Endodermal cell (in vitro differentiated cells): ENCODE measurements at regions not wholly inside any gene's neighbourhood (a gene's known extent, or its start where the extent isn't known, plus 50 kb on each side); places are given as distances from the start of the nearest gene placed in this dataset.

Experiments used
- DNase-seq: peaks from one replicate; pipeline ENCODE4 v3.0.0-alpha.2; 2017
- H3K27ac ChIP-seq: 2 replicates; pipeline ENCODE4 v1.5.1; 2013; ENCODE audit warnings: mild to moderate bottlenecking, low read depth, low read length, moderate library complexity
- H3K27me3 ChIP-seq: 2 replicates; pipeline ENCODE4 v1.6.1; 2013; ENCODE audit warnings: mild to moderate bottlenecking, low read length, moderate library complexity; ENCODE audit not compliant: insufficient read depth, control insufficient read depth, poor library complexity, severe bottlenecking
- H3K36me3 ChIP-seq: 2 replicates; pipeline ENCODE4 v1.7.0; 2013; ENCODE audit warnings: mild to moderate bottlenecking, low read length, moderate library complexity; ENCODE audit not compliant: control insufficient read depth, insufficient read depth
- H3K4me1 ChIP-seq: one replicate; pipeline ENCODE4 v1.7.0; 2013; ENCODE audit warnings: low read length; ENCODE audit not compliant: control insufficient read depth, insufficient read depth
- H3K4me3 ChIP-seq: 2 replicates; pipeline ENCODE4 v1.5.1; 2013; ENCODE audit warnings: mild to moderate bottlenecking, low read length, moderate library complexity
- H3K9ac ChIP-seq: 2 replicates; pipeline ENCODE4 v1.6.1; 2013; ENCODE audit warnings: mild to moderate bottlenecking, low read length, moderate library complexity; ENCODE audit not compliant: poor library complexity, severe bottlenecking; ENCODE audit errors: extremely low read depth
- H3K9me3 ChIP-seq: 2 replicates; pipeline ENCODE4 v1.6.1; 2013; ENCODE audit warnings: mild to moderate bottlenecking, low read length, moderate library complexity; ENCODE audit not compliant: control insufficient read depth
- H3K27ac Mint-ChIP-seq: 2 replicates; pipeline ENCODE4 v1.8.0; 2020; ENCODE audit warnings: mixed read lengths
- H3K27me3 Mint-ChIP-seq: 2 replicates; pipeline ENCODE4 v1.8.0; 2021; ENCODE audit warnings: mild to moderate bottlenecking, mixed read lengths; ENCODE audit not compliant: insufficient read depth
- H3K36me3 Mint-ChIP-seq: 2 replicates; pipeline ENCODE4 v1.8.0; 2020; ENCODE audit warnings: low read depth, mixed read lengths
- H3K4me1 Mint-ChIP-seq: 2 replicates; pipeline ENCODE4 v1.8.0; 2020; ENCODE audit warnings: mixed read lengths
- H3K4me3 Mint-ChIP-seq: 2 replicates; pipeline ENCODE4 v1.8.0; 2020; ENCODE audit warnings: mild to moderate bottlenecking, moderate library complexity, mixed read lengths
- H3K9me3 Mint-ChIP-seq: 2 replicates; pipeline ENCODE4 v1.8.0; 2020; ENCODE audit warnings: mild to moderate bottlenecking, mixed read lengths
- whole genome bisulfite sequencing, 2 experiments: methylation state at CpG; one replicate each; pipeline versions ENCODE4 v1.1.5 to v1.1.7; 2013; ENCODE audit warnings: missing lambda C conversion rate in 2 of 2, mixed read lengths in 1 of 2; ENCODE audit not compliant: insufficient coverage in 1 of 2, insufficient read length in 1 of 2; 5-methylcytosine and 5-hydroxymethylcytosine counted together
- TF ChIP-seq, protein P1 (sequence below): fragments of 200-600 bp; sonication (generic); conservative IDR thresholded peaks from 2 replicates; pipeline ENCODE4 v1.5.0; 2021; ENCODE audit warnings: antibody characterized with exemption, mild to moderate bottlenecking

DNA sequence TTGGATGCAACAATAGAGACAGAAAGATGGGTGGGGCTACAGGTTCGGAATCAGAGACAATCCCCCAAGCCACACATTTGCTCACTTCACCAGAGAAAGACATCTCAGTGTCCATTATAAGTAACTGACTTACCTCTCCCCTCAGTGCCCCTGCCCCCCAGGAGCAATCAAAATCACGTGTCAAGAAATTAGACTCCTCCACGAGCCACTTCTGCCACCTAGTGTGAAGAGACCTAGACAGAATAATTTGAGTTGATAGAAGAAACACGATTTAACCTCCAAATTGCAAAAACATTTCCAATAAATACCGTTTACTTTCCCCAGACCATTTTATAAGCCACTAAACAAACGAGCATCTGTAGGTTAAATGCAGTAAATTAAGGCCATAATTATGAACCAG, 123.2 kb downstream of the SLC30A10 start:
- H3K4me1 Mint-ChIP-seq: peaks cover 4% of the 10 kb centered on the region
- H3K36me3 Mint-ChIP-seq: no peaks in the 10 kb centered on the region
- TF ChIP-seq, protein P1, sequence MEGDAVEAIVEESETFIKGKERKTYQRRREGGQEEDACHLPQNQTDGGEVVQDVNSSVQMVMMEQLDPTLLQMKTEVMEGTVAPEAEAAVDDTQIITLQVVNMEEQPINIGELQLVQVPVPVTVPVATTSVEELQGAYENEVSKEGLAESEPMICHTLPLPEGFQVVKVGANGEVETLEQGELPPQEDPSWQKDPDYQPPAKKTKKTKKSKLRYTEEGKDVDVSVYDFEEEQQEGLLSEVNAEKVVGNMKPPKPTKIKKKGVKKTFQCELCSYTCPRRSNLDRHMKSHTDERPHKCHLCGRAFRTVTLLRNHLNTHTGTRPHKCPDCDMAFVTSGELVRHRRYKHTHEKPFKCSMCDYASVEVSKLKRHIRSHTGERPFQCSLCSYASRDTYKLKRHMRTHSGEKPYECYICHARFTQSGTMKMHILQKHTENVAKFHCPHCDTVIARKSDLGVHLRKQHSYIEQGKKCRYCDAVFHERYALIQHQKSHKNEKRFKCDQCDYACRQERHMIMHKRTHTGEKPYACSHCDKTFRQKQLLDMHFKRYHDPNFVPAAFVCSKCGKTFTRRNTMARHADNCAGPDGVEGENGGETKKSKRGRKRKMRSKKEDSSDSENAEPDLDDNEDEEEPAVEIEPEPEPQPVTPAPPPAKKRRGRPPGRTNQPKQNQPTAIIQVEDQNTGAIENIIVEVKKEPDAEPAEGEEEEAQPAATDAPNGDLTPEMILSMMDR: no peak
- H3K4me1 ChIP-seq: peaks cover 3% of the 10 kb centered on the region
- no peaks in the 10 kb centered on the region for H3K9me3 Mint-ChIP-seq
- H3K27ac Mint-ChIP-seq: no peak overlapping the region
- 74% methylated on average over 6 of the region's 6 CpGs; no CpG with 5 or more reads in 1 of the 2 experiments for WGBS, 2 experiments
- H3K27me3 ChIP-seq: peaks cover 12% of the 10 kb centered on the region
- H3K4me3 Mint-ChIP-seq: no peak overlapping the region
- H3K4me3 ChIP-seq: no peak overlapping the region
- DNase-seq: no peak
- H3K9ac ChIP-seq: no peak overlapping the region
- H3K27ac ChIP-seq: no peak overlapping the region
- no peaks in the 10 kb centered on the region for H3K9me3 ChIP-seq
- H3K36me3 ChIP-seq: no peaks in the 10 kb centered on the region
- peaks cover 1% of the 10 kb centered on the region for H3K27me3 Mint-ChIP-seq

DNA sequence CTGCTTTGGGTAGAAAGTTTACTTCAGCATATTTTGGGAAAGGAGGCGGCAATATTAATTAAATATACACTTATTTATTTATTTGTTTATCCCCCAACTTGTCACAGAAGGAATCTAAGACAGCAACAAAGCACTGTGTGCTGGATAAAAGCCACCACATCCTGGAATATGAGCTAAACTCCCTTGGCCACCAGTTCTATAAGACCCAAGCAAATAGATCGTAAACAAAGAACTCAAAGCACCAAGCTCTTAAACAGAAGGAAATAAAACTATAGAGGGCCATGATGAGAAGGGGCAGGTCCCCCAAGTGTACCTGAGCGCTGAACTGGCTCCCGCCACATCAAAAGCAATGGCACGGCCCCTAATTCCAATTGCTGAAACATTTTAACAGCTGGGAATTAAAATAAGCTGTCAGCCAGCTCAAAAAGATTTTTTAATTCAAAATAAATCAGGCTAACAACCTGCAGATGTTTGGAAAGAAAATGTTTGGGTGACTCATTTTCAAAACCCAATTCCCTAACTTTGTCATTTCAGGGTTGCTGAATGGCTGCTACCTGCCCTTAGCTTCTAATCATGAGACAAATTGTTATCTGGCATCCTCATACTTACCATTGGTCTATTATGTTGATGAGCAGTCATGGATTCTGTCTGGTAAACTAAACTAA, 127.1 kb downstream of the SLC30A10 start:
- DNase-seq: no peak
- Histone ChIP-seq H3K4me1 (peaks cover 3% of the 10 kb centered on the region), H3K36me3 (no peaks in the 10 kb centered on the region), H3K4me3 (no peak overlapping the region), H3K27ac (no peak overlapping the region), H3K9ac (no peak overlapping the region), H3K9me3 (no peaks in the 10 kb centered on the region), H3K27me3 (no peaks in the 10 kb centered on the region)
- TF ChIP-seq, protein P1: no peak
- no peaks in the 10 kb centered on the region for H3K27me3 Mint-ChIP-seq
- peaks cover 4% of the 10 kb centered on the region for H3K4me1 Mint-ChIP-seq
- H3K4me3 Mint-ChIP-seq: no peak overlapping the region
- 96 to 97% methylated on average over 3 to 4 of the region's 5 CpGs for WGBS, 2 experiments
- H3K9me3 Mint-ChIP-seq: no peaks in the 10 kb centered on the region
- H3K36me3 Mint-ChIP-seq: no peaks in the 10 kb centered on the region
- H3K27ac Mint-ChIP-seq: no peak overlapping the region

DNA sequence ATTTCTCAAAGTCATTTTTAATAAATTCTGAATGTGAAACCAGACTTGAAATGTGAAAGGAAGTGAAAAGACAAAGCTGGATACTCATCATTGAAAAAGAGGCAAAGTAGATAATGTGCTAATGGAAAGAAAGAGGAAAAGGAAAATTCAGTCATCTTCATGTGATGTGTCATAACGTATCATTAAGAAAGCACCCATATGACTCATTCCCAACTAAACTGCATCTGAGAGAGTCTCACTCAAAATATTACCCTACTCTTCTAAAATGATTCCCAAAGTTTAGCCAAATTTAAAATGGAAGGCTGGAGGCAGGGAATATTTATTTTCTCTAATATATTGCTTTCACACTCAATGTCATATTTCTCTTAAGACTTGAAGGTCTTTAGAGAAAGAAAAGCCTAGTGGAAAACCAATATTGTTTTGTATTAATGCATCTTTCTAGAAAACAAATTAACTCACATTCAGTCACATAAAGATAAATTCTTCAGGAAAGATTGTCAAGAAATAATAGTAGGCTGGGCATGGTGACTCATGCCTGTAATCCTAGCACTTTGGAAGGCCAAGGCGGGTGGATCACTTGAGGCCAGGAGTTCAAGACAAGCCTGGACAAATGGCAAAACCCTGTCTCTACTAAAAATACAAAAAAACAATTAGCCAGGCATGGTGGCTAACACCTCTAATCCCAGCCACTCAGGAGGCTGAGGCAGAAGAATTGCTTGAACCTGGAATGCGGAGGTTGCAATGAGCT, 129.9 kb downstream of the SLC30A10 start:
- H3K27me3 ChIP-seq: no peaks in the 10 kb centered on the region
- no peak overlapping the region for H3K4me3 Mint-ChIP-seq
- no peaks in the 10 kb centered on the region for H3K36me3 Mint-ChIP-seq
- peaks cover 5% of the 10 kb centered on the region for H3K27me3 Mint-ChIP-seq
- H3K4me1 Mint-ChIP-seq: peaks cover 3% of the 10 kb centered on the region
- no peaks in the 10 kb centered on the region for H3K9me3 Mint-ChIP-seq
- no peaks in the 10 kb centered on the region for H3K36me3 ChIP-seq
- TF ChIP-seq, protein P1: no peak
- WGBS, 2 experiments: 96 to 100% methylated on average over 1 to 3 of the region's 3 CpGs
- no peaks in the 10 kb centered on the region for H3K9me3 ChIP-seq
- H3K9ac ChIP-seq: no peak overlapping the region
- no peak overlapping the region for H3K4me3 ChIP-seq
- H3K4me1 ChIP-seq: peaks cover 3% of the 10 kb centered on the region
- H3K27ac ChIP-seq: no peak overlapping the region
- H3K27ac Mint-ChIP-seq: no peak overlapping the region
- no peak for DNase-seq
